Hepatocyte (in vitro differentiated cells): ENCODE measurements at regions not wholly inside any gene's neighbourhood (a gene's known extent, or its start where the extent isn't known, plus 50 kb on each side); places are given as distances from the start of the nearest gene placed in this dataset.

Source experiments
- CTCF ChIP-seq: fragments of 200-600 bp; sonication (generic); IDR thresholded peaks from 2 replicates; pipeline ENCODE4 v1.5.1; 2016; ENCODE audit warnings: antibody characterized with exemption, mild to moderate bottlenecking; ENCODE audit not compliant: poor library complexity
- EZH2phosphoT487 ChIP-seq: fragments of 200-600 bp; sonication (generic); IDR thresholded peaks from one replicate; pipeline ENCODE4 v1.6.1; 2018; ENCODE audit warnings: antibody characterized with exemption, mild to moderate bottlenecking, low read depth, moderate library complexity; ENCODE audit not compliant: unreplicated experiment, severe bottlenecking

- TF ChIP-seq EZH2phosphoT487 (no peak), CTCF (no peak)
Observed at GRCh38 chr2:18483896-18484295, 76.6 kb downstream of the RDH14 start.
